UCSD-AML1 (cell line): ENCODE measurements at regions not wholly inside any gene's neighbourhood (a gene's known extent, or its start where the extent isn't known, plus 50 kb on each side); places are given as distances from the start of the nearest gene placed in this dataset.
A peak's percentile ranks its signal among the peaks of the same experiment; 100 is the strongest.

Experiments
- DNase-seq: peaks from one replicate; lab custom pipeline; 2025; ENCODE audit not compliant: unreplicated experiment; lab: John Stamatoyannopoulos, UW

GRCh38 chr5:105677291-105677690 is 1993.4 kb downstream of the EFNA5 start:
- no peak for DNase-seq

- no peak for DNase-seq
Measured at GRCh38 chr5:105670596-105670995, 2000.1 kb downstream of the EFNA5 start.

DNA sequence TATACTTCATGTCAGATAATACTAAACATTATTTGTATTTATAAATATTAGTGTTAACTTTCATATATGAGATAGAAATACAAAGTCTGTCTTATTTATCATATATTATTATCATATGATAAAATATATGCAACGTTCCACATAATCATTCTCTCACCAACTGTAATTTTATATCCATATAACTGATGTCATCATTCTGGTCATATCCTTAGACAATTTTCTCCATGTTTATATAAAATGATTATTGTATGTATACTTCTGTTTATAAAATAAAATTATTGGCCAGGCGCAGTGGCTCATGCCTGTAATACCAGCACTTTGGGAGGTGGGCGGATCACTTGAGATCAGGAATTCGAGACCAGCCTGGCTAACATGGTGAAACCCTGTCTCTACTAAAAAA is 2007.1 kb downstream of the EFNA5 start:
- no peak for DNase-seq

DNA sequence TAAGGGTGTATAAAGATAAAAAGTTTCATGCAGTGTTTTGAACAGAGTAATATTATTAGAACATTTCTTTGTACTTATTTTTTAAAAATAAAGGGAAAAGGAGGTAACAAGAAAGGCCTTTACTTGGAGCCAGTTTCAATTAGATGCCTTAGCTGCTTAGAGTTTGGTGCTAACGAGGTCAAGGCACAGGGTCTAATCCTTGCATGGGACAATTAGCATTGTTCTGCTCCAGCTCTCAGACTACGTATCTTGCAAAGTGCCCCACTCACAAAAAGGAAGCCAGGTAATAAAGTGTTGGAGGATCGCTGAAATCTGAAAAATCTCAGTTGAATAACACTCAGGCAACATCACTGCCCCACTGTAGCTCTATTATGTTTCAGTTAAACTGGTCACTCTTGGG is 2011.3 kb downstream of the EFNA5 start:
- DNase-seq = no peak

- DNase-seq = no peak
Measured at GRCh38 chr5:105640328-105640727, 2030.4 kb downstream of the EFNA5 start.

- no peak for DNase-seq
Measured at GRCh38 chr5:105639511-105639910, 2031.2 kb downstream of the EFNA5 start.

GRCh38 chr5:105639068-105639467 is 2031.7 kb downstream of the EFNA5 start:
- DNase-seq = no peak

DNA sequence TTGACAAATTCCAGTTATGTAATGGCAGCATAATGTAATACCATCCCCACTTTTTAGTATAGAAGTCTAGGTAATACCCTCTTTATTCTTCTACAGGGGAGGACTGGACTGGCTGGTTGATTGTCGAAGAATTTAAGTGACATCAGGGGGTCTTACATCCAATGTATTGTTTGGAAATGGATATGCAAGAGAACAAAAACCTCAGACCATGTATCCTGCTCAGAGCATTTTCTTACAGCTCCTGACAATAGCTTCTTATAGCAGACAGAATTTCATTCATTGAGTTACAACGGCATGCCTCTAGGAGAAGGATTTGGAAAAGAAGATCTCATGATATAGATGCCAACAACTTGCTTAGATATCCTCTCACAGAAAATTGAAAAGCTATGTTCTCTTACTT is 2032.3 kb downstream of the EFNA5 start:
- DNase-seq = no peak

- DNase-seq = no peak
Measured at GRCh38 chr5:105632043-105632442, 2038.7 kb downstream of the EFNA5 start.

GRCh38 chr5:105630803-105631202 is 2039.9 kb downstream of the EFNA5 start:
- DNase-seq = no peak

GRCh38 chr5:105619725-105620124 is 2051.0 kb downstream of the EFNA5 start:
- no peak for DNase-seq

GRCh38 chr5:105617436-105618215 is 2053.1 kb downstream of the EFNA5 start:
- DNase-seq = no peak

DNA sequence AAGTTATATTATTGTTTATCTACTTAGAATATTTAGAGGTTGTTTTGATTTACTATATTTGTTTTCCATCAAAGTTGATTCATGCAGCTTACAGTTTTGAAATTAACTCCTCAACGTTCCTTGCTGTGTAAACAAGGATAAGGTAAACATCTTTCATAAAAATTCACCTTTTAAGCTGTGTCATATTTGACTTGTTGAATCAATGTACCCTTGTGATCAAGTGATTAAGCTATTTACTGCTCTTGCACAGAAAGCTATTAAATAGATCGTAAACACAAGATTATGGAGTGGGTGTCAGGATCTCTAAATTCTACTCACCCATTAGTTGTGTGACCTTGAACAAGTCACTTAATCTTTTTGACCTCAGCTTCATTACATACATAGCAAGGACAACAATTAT is 2054.0 kb upstream of the NUDT12 start:
- DNase-seq = no peak

DNA sequence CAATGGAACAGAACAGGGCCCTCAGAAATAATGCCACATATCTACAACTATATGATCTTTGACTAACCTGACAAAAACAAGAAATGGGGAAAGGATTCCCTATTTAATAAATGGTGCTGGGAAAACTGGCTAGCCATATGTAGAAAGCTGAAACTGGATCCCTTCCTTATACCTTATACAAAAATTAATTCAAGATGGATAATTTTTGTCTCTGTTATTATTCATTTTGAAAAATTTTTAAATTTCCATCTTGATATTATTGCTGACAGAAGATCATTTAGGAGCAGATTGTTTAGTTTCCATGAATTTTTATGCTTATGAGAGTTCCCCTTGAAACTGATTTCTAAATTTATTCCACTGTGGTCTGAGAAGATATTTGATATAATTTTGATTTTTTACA is 2039.8 kb upstream of the NUDT12 start:
- DNase-seq = peak; percentile 29

DNA sequence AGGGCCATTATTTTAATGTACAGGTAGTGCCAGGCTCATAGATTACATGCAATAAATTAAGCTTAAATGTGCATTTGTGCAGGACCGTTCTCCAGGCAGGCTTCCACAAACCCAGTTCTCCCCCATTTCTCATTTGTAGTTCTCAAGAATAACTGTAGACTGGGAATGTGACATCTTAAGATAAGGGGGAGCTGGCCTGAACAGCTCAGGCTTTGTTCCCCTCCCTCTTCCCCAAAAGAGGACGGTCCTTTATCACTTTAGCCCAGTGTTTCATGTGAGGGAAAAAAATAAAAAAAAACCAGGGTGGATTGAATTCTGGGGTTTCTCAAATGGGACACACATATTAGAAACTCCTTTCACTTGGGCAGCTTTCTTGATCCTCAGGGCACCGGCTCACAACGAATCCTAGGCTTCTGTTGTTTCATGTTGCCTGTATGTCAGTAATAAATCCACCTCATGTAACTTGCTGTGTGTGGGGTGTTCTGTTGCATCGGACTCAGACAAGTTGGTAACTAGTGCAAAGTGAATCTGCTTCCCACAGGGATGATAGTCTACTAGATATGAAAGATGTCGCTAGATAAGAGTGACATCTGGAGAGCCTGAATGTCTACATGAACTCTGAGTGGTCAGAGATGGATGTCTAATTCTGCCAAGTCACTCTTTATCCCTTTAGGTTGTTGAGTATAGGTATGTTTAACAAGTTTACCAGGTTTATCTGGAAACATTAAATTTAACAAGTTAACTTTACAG is 2030.6 kb upstream of the NUDT12 start:
- DNase-seq = no peak

- DNase-seq = no peak
Measured at GRCh38 chr5:105587963-105588662, 2025.5 kb upstream of the NUDT12 start.

DNA sequence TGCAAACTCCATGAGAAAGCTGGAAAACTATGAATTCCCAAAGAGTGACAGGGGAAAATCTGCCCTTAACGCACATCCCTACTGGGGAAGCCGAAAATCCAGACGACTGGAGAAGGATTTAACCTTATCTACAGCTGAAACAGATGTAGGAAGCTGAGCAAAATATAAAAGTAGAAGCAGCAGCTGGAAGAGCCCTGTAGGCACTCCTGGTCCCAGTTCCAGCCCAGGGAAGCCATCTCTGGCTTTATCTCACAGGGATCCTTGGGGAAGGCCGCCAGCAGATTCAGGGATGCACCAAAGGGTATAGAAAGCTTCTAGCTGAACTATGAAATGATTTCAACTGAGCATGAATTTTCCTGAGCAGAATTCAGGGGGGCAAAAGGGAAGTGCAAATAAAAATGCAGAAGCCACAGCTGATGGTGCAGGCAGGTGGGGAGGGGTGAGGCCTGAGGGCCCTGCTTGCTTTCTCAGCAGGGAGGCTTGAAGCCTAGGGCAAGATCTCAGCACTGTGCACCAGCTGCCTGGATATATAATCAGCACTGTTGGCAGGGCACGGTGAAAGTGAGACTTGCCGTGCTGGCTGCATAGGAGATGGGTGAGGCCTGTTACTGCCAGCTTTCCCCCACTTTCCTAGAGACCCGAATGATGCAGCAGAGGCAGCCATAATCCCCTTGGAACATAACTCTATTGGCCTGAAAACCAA is 2019.5 kb upstream of the NUDT12 start:
- DNase-seq = no peak

GRCh38 chr5:105573575-105573974 is 2011.0 kb upstream of the NUDT12 start:
- no peak for DNase-seq

GRCh38 chr5:105565531-105565930 is 2002.9 kb upstream of the NUDT12 start:
- no peak for DNase-seq

- no peak for DNase-seq
Measured at GRCh38 chr5:105563842-105564241, 2001.3 kb upstream of the NUDT12 start.

- DNase-seq = no peak
Measured at GRCh38 chr5:105554568-105555169, 1992.1 kb upstream of the NUDT12 start.
